Neural cell (in vitro differentiated cells): ENCODE measurements at regions not wholly inside any gene's neighbourhood (a gene's known extent, or its start where the extent isn't known, plus 50 kb on each side); places are given as distances from the start of the nearest gene placed in this dataset.

Experiments
- H2AFZ ChIP-seq: fragments of 200-600, 300-800 bp; sonication (generic), shearing (Covaris generic); 2 replicates; pipeline ENCODE4 v1.6.0; 2014; ENCODE audit warnings: low read depth, mild to moderate bottlenecking, antibody characterized with exemption, low read length, moderate library complexity
- H3F3A ChIP-seq: fragments of 200-600 bp; shearing (Covaris generic); 2 replicates; pipeline ENCODE4 v1.6.1; 2016; ENCODE audit warnings: mild to moderate bottlenecking, moderate library complexity, mixed read lengths, antibody characterized with exemption, low read length; ENCODE audit not compliant: insufficient read depth, poor library complexity, severe bottlenecking
- H3K27ac ChIP-seq: fragments of 200-600, 300-800 bp; sonication (generic), shearing (Covaris generic); 2 replicates; pipeline ENCODE4 v1.5.1; 2014; ENCODE audit warnings: mild to moderate bottlenecking, low read length, moderate library complexity
- H3K27me3 ChIP-seq: fragments of 300-800, 200-600 bp; sonication (generic), shearing (Covaris generic); 2 replicates; pipeline ENCODE4 v1.6.0; 2014; ENCODE audit warnings: mild to moderate bottlenecking, low read depth, low read length, moderate library complexity; ENCODE audit not compliant: insufficient read depth
- H3K36me3 ChIP-seq: fragments of 300-800, 200-600 bp; sonication (generic), shearing (Covaris generic); 2 replicates; pipeline ENCODE4 v1.5.1; 2014; ENCODE audit warnings: mild to moderate bottlenecking, antibody characterized with exemption, low read length, moderate library complexity; ENCODE audit not compliant: insufficient read depth
- H3K4me2 ChIP-seq: fragments of 300-800, 200-600 bp; sonication (generic), shearing (Covaris generic); 2 replicates; pipeline ENCODE4 v1.6.0; 2014; ENCODE audit warnings: mild to moderate bottlenecking, low read length
- H3K4me3 ChIP-seq: fragments of 300-800, 200-600 bp; sonication (generic), shearing (Covaris generic); 2 replicates; pipeline ENCODE4 v1.5.1; 2014; ENCODE audit warnings: mild to moderate bottlenecking, low read length, moderate library complexity
- H3K79me2 ChIP-seq: fragments of 200-600 bp; shearing (Covaris generic); replicated peaks from 2 replicates; pipeline ENCODE4 v1.6.0; 2014; ENCODE audit warnings: mild to moderate bottlenecking, low read length, moderate library complexity; ENCODE audit not compliant: insufficient read depth
- H3K9ac ChIP-seq: fragments of 300-800, 200-600 bp; sonication (generic), shearing (Covaris generic); 2 replicates; pipeline ENCODE4 v1.6.1; 2016; ENCODE audit warnings: mild to moderate bottlenecking, low read length, mixed read lengths
- H3K9me2 ChIP-seq: fragments of 200-600 bp; shearing (Covaris generic); 2 replicates; pipeline ENCODE4 v1.6.1; 2016; ENCODE audit warnings: mild to moderate bottlenecking, low read length, mixed read lengths; ENCODE audit not compliant: insufficient read depth
- H3K9me3 ChIP-seq: fragments of 200-600, 300-800 bp; sonication (generic), shearing (Covaris generic); 2 replicates; pipeline ENCODE4 v1.6.1; 2016; ENCODE audit warnings: mild to moderate bottlenecking, mixed run types, low read length, moderate library complexity, mixed read lengths
- H4K20me1 ChIP-seq: fragments of 200-600 bp; shearing (Covaris generic); 2 replicates; pipeline ENCODE4 v1.6.1; 2016; ENCODE audit warnings: mild to moderate bottlenecking, mixed run types; ENCODE audit not compliant: insufficient read depth
- EP300 ChIP-seq: fragments of 450-650 bp; conservative IDR thresholded peaks from 2 replicates; pipeline ENCODE4 v1.6.1; 2014; ENCODE audit warnings: antibody characterized with exemption, mild to moderate bottlenecking, moderate library complexity; ENCODE audit not compliant: poor library complexity, severe bottlenecking
- EZH2 ChIP-seq: fragments of 200-600, 300-800 bp; shearing (Covaris generic), sonication (generic); IDR thresholded peaks from 2 replicates; pipeline ENCODE4 v1.6.1; 2014; ENCODE audit warnings: antibody characterized with exemption, low read length, borderline replicate concordance, mild to moderate bottlenecking; ENCODE audit not compliant: insufficient read depth, poor library complexity, severe bottlenecking
- MXI1 ChIP-seq: fragments of 450-650 bp; conservative IDR thresholded peaks from 2 replicates; pipeline ENCODE4 v1.6.1; 2014; ENCODE audit warnings: antibody characterized with exemption, mild to moderate bottlenecking; ENCODE audit not compliant: poor library complexity, severe bottlenecking
- POLR2AphosphoS5 ChIP-seq: IDR thresholded peaks from 2 replicates; pipeline ENCODE4 v1.6.1; 2012
- RAD21 ChIP-seq: fragments of 450-650 bp; conservative IDR thresholded peaks from 2 replicates; pipeline ENCODE4 v1.6.1; 2014; ENCODE audit warnings: antibody characterized with exemption, mild to moderate bottlenecking, moderate library complexity
- REST ChIP-seq: IDR thresholded peaks from 2 replicates; pipeline ENCODE4 v1.6.1; 2012; ENCODE audit warnings: borderline replicate concordance
- SMC3 ChIP-seq: fragments of 450-650 bp; conservative IDR thresholded peaks from 2 replicates; pipeline ENCODE4 v1.6.1; 2014; ENCODE audit warnings: antibody characterized with exemption, mild to moderate bottlenecking, moderate library complexity; ENCODE audit not compliant: poor library complexity
- TAF1 ChIP-seq: IDR thresholded peaks from 2 replicates; pipeline ENCODE4 v1.6.1; 2012; ENCODE audit warnings: low read depth
- TF ChIP-seq, protein P1 (sequence below): fragments of 450-650 bp; IDR thresholded peaks from 2 replicates; pipeline ENCODE4 v1.5.1; 2014; ENCODE audit warnings: antibody characterized with exemption, mild to moderate bottlenecking, moderate library complexity; ENCODE audit not compliant: poor library complexity, severe bottlenecking

DNA sequence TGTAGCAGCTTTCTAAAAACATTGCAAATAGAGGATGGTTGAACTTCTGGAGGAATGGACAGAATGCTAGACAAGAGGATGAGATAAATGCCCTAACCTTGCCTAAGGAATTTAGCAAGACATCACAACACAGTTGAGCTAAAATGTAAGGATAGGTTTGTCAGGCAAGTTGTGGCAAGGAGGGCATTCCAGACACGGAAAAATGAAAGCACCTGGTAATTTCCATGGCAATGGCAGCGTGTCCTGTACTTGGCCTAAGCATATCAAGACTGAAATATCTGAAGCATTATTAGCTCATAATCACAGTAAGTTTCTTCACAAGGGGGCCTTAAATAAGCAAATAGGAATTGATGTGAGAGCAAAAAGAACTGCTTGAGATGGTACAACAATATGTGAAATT is 105.1 kb upstream of the USP25 start:
- Histone ChIP-seq H3K9ac (no peak overlapping the region), H3K9me2 (no peaks in the 10 kb centered on the region), H4K20me1 (no peaks in the 10 kb centered on the region), H3K4me2 (no peak overlapping the region), H3K27ac (no peak overlapping the region), H3K79me2 (no peaks in the 10 kb centered on the region), H3K36me3 (no peaks in the 10 kb centered on the region), H3K27me3 (no peaks in the 10 kb centered on the region), H3K9me3 (no peaks in the 10 kb centered on the region), H2AFZ (no peak overlapping the region), H3F3A (no peaks in the 10 kb centered on the region), H3K4me3 (no peak overlapping the region)
- TF ChIP-seq, protein P1, sequence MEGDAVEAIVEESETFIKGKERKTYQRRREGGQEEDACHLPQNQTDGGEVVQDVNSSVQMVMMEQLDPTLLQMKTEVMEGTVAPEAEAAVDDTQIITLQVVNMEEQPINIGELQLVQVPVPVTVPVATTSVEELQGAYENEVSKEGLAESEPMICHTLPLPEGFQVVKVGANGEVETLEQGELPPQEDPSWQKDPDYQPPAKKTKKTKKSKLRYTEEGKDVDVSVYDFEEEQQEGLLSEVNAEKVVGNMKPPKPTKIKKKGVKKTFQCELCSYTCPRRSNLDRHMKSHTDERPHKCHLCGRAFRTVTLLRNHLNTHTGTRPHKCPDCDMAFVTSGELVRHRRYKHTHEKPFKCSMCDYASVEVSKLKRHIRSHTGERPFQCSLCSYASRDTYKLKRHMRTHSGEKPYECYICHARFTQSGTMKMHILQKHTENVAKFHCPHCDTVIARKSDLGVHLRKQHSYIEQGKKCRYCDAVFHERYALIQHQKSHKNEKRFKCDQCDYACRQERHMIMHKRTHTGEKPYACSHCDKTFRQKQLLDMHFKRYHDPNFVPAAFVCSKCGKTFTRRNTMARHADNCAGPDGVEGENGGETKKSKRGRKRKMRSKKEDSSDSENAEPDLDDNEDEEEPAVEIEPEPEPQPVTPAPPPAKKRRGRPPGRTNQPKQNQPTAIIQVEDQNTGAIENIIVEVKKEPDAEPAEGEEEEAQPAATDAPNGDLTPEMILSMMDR, result no peak
- TF ChIP-seq RAD21 (no peak), TAF1 (no peak), MXI1 (no peak)

DNA sequence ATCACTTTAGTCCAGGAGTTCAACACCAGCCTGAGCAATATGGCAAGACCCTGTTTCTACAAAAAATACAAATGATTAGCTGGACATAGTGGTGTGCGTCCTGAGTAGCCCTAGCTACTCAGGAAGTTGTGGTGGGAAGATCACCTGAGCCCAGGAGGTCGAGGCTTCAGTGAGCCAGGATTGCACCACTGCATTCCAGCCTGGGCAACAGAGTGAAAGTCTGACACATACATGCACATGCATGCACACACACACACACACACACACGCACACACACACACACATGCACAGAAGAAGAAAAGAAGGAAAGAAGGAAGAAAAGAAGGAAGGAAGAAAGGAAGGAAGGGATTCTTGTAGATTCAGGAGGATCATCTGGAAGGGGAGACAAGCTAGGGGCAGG is 104.4 kb upstream of the USP25 start:
- Histone ChIP-seq H3K9ac (no peak overlapping the region), H3K27ac (no peak overlapping the region), H3F3A (no peaks in the 10 kb centered on the region), H3K4me3 (no peak overlapping the region), H3K79me2 (no peaks in the 10 kb centered on the region), H3K4me2 (no peak overlapping the region), H3K27me3 (no peaks in the 10 kb centered on the region), H2AFZ (no peak overlapping the region), H3K36me3 (no peaks in the 10 kb centered on the region), H3K9me3 (no peaks in the 10 kb centered on the region), H3K9me2 (no peaks in the 10 kb centered on the region), H4K20me1 (no peaks in the 10 kb centered on the region)
- TF ChIP-seq, protein P1, result no peak
- TF ChIP-seq TAF1 (no peak), RAD21 (no peak), MXI1 (no peak), EP300 (no peak), SMC3 (no peak), REST (no peak), EZH2 (no peak), POLR2AphosphoS5 (no peak)
